Globus pallidus (tissue), 1 donor: ENCODE measurements at regions not wholly inside any gene's neighbourhood (a gene's known extent, or its start where the extent isn't known, plus 50 kb on each side); places are given as distances from the start of the nearest gene placed in this dataset.
"Not testable (repeated sequence)": the region's sequence is repeated elsewhere in the genome, so short reads cannot be mapped to it uniquely, and the experiment has no call there.

ENCODE experiments used
- DNase-seq: peaks from one replicate; pipeline ENCODE4 v3.0.0-alpha.2; 2015; ENCODE audit warnings: low spot score

DNA sequence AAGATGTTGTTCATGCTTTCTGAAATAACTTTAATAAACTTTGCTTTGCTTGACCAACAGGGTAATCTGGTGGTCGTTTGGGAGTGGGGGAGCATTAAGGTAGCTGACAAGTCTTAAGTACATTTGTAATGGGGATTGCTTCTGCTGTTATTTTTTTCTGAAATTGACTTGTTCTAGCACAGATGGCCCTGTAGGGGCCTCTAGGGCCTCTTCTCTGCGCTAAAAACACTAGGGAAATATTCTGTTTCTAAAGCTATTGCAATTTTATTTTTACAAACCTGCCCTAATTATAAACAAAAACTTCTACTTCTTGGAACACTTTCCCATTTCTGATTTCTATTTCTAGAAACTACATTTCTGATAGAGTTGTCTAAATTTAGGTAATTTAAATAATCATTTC is 191.3 kb upstream of the KCNJ3 start:
- DNase-seq, result no peak

DNA sequence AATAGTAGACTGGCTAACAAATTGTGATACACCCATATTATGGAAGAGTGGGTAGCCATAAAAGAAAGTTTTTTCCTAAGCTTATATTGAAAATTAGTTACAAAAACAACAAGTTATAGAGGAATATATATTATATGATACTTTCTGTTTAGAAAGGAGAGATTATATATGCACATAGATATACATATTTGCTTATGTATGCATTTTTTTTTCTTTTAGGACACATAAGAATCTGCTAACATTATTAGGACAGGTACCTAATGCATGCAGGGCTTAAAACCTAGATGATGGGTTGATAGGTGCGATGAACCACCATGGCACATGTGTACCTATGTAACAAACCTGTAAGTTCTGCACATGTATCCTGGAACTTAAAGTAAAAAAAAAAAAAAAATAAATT is 179.6 kb upstream of the KCNJ3 start:
- no peak for DNase-seq

DNA sequence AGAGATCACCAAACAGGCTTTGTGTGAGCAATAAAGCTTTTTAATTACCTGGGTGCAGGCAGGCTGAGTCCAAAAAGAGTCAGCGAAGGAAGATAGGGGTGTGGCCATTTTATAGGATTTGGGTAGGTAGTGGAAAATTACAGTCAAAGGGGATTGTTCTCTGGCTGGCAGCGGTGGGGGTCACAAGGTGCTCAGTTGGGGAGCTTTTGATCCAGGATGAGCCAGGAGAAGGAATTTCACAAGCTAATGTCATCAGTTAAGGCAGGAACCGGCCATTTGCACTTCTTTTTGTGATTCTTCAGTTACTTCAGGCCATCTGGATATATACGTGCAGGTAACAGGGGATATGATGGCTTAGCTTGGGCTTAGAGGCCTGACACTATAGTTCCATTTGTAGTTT is 177.5 kb upstream of the KCNJ3 start:
- not testable (repeated sequence) for DNase-seq

DNA sequence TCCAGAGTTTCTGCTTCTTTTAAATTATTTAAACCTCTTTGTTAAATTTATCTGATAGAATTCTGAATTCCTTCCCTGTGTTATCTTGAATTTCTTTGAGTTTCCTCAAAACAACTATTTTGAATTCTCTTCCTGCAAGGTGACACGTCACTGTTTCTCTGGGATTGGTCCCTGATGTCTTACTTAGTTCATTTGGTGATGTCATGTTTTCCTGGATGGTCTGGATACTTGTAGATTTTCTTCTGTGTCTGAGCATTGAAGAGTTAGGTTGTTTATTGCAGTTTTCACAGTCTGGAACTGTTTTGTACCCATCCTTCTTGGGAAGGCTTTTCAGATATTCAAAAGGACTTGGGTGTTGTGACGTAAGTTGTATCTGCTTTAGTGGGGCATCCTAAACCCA is 172.3 kb upstream of the KCNJ3 start:
- no peak for DNase-seq

DNA sequence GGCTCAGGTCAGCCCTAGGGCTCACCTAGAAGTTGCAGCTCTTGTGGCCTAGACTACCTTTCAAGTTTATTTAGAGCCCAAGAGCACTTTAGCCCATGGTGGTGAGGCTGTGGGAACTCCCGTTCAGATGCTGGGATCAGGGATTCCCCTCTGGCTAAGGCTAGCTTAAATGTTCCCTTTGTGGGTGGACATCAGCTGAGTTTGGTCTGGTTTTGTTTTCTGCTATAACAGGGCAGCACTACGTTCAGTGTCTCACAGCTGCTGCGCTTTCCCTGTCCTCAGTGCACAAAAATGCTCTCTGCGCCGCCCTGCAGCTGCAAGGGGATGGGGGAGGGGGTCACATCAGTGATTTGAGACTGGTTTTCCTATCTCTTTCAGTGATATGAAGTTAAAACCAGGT is 170.5 kb upstream of the KCNJ3 start:
- no peak for DNase-seq

DNA sequence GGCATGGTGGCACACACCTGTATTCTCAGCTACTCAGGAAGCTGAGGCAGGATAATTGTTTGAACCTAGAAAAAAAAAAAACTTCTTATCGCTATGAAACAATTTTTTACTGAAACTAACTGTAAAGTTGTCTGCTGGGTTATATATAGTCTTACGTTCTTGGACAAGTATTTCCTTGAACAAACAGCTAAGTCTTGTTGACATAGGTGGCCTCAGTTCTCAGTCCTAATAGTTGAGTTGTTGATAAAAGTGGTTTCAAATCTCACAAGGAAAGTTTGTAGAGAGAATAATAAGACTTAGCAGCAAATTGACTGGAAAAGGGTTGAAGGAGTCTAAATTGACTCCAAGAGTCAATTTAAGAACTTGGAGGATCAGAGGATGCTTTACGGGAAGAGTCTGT is 166.5 kb upstream of the KCNJ3 start:
- no peak for DNase-seq

DNA sequence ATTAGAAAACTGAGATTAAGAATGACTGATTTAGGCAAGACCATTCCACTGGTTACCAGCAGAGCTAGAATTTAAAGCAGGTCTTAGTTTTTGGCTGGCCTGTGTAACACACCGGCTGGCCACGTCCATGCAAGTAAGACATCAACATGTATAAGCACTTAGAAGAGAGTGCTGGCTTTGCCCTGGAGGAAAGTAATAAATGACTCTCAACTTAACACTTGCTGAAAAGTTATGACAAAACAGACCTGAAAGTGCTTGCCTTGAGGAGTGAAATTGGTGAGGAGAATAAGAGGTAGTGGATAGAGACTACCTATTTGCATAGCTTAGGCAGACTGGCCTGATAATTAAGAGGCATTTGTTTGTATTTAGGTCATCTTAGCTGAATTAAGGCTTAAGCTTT is 165.7 kb upstream of the KCNJ3 start:
- DNase-seq, result no peak

DNA sequence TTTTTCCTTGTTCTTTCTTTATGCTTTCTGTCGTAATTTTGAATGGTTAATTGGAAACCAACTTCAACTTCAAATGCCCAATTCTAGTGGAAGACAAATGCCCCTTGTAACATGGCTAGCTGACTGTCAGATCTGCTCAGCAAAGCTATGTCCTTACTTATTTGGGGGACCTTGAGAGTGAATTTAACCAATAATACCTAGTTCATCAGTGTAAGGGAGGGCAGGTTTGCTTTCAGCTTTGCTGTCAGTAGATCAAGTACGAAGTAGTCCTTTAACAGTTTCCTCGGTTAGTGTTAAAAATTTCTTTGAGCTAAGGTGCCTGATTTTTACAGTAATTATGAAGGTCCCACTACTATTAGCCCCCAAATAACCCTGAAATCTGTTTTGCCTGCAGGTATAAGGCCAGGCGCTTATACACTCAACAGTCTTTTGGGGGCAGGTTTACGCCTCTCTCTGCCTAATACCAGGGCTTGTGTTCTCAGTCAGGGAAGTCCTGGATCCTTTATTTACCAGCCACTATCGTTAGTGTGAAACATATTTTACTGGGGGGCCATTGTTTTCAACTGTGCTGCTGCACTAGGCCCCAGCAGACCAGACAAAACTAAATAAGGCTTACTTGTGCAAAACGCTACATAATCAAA is 165.1 kb upstream of the KCNJ3 start:
- no peak for DNase-seq

DNA sequence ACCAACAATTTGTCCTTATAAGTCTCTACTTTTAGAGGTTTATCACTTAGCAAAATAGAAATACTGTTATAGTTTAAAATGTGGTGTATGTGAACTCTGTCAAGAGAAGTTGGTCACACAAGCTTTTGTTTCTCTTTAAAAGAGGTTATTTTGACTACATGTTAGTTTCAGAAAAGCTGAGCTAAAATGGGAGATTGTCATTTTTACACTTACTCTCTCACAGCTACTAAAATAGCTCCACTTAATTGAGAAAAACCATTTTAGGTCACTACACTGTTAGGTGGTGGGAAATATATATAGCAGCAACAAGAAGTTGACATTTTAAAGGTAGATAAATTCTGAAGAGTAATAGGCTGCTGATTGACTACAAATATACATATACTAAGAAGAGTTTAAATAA is 161.5 kb upstream of the KCNJ3 start:
- DNase-seq, result no peak

DNA sequence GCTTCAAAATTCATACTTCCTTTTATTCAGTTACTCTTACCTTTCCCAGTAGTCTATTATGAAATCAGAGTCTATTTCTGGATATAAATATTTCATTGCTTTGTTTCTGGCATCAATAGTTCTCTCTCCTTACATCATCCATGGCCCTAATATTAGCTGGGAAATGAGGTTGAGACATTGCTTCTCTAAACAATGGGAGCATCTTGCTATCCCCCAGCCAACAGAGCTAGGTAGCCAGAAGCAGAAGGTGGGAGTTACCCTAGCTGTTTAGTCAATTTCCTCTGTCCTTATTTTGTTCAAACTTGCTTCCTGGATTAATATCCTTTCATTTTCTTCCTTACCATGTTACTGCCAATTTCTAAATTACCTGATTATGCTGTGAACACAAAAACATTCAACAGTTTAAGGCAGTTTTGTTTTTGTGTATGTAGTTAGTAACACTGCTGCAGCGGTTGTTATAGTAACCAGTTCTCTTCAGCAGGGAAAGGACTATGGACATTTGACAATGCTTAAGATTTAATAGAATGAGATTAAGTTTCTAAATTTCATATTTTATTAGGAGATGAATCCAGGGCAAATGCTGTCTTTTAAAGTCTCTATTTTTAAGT is 160.5 kb upstream of the KCNJ3 start:
- no peak for DNase-seq

DNA sequence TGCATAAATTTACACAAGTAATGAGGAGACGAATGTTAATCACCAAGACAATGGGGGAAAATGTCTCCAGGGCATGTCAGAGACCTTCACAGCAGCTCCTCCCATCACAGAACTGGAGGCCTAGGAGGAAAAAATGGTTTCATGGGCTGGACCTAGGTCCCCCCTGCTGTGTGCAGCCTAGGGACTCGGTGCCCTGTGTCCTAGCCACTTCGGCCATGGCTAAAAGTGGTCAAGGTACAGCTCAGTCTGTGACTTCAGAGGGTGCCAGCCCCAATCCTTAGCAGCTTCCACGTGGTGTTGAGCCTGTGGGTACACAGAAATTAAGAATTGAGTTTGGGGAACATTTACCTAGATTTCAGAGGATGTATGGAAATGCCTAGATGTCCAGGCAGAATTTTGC is 152.2 kb upstream of the KCNJ3 start:
- no peak for DNase-seq

DNA sequence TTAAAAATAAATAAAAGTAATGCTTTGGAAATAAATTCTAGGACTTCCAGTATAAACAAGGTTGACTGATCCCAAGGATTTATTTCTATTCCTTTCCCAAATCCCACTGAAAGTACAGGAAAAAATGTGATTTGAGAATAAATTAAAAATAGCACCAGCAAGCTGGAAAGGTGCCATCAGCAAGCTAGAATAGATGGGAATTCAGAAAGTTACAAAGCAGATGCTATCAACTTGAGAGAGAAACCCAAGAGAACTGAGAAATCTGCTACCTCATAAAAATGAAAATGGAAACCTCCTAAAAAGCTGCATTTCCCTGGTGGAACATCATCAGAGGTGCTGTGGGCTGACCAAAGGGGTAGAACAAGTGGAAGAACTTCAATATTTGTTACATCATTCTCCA is 148.6 kb upstream of the KCNJ3 start:
- no peak for DNase-seq

DNA sequence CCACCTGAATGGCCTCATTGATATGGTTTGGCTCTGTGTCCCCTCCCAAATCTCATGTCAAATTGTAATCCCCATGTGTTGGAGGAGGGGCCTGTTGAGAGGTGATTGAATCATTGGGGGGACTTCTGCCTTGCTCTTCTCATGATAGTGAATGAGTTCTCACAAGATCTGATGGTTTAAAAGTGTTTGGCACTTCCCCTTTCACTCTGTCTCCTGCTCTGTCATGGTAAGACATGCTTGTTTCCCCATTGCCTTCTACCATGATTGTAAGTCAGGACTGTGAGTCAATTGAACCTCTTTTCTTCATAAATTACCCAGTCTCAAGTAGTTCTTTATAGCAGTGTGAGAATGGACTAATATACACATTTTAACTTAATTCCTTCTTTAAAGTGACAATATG is 146.8 kb upstream of the KCNJ3 start:
- DNase-seq, result no peak

DNA sequence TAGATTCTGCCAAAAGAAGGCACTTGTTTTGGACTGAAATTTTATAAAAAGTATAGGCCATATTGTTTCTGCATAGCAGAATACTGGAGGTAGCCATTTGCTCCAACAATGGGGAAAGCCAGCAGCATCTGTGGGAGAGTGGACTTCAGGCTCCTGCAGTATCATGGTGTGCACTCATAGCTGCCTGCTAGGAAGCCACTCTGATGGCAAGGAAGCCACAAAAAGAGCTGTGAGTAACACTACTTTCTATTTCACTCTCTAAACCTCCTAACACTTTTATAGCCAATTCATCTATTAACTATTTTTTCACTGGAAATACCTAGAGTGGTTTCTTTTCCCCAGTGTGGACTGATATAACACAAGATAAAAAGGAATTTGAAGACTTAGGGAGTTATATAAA is 144.4 kb upstream of the KCNJ3 start:
- no peak for DNase-seq

DNA sequence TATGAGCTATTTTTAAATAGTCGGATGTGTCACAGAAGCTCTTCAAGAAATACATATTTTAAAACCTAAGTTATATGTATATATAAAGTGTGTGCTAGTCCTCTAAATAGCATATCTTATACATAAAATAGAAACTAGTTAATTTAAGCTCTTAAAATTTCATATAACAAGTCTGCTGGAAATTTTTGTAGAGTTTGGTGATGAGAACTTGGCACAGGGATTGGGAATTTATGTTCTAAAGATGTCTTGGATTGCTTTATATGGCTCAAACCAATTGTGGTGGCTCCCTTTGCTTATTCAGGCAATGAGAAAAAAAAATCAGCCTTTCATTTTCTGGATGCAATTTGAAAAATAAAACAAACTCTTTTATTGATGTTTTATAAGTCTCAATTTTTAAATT is 142.8 kb upstream of the KCNJ3 start:
- no peak for DNase-seq

DNA sequence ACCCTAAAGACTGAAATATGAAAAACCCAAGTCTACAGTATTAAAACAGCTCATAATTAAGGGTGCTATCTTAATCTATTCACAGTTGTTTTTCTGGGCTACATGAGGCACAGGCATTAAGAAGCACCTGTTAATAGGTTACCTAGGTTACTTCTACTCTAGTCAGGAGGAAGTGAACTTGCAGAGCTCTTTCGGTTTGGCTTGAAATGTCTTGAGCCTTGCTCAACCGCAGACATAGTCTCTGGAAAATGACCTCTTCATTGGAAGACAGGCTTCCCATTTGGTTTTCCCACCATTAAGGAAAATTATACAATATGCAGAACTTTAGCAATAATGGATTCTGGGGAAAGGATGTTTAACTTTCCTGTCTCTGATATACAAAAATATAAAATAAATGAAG is 142.3 kb upstream of the KCNJ3 start:
- DNase-seq, result no peak

DNA sequence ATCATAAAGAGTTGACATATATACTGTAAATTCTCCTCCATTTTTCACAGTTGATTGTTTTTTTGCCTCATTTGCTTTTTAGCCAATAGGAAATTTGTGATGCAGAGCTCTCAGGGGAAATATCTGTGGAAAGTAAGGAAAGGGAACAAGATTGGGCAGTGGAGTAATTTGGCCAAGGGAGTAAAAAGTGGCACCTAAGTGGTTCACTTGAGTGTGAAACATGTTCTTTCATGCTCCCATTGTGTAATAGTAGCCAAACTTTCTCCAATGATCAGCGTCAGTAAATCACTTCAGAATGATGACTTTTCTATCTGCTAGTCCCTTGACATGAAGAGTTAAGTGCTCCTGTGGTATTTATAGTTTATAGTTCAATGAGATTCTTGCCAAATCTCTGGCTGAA is 141.9 kb upstream of the KCNJ3 start:
- no peak for DNase-seq

DNA sequence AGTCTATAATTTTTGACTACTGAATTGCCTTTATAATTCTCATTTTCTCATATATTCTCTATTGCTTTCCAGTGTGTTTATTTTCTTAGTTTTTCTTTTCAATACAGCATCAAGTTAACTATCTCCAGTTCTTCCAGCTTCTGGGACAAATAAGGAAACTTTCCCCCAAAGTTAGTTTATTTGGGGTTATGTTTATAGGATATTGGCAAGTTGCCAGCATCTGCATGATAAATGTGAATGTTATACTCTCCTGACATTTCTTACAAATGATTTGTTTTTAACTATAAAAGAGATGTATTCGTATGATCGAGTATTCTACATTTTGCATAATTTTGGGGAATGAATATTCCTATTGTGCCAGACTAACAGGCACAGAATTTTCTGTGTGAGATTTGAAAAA is 140.6 kb upstream of the KCNJ3 start:
- DNase-seq, result no peak

DNA sequence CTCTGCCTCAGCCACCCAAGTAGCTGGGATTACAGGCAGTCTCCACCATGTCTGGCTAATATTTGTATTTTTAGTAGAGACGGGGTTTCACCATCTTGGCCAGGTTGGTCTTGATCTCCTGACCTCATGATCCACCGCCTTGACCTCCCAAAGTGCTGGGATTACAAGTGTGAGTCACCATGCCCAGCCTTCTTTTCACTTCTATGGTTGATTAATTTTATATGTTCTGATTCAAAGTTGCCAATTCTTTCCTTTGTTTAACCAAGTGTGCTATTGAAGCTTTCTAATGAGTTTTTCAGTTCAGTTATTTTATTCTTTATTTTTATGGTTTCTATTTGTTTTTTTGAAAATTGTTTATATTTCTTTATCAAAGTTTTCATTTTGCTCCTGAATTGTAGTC is 133.1 kb upstream of the KCNJ3 start:
- no peak for DNase-seq

DNA sequence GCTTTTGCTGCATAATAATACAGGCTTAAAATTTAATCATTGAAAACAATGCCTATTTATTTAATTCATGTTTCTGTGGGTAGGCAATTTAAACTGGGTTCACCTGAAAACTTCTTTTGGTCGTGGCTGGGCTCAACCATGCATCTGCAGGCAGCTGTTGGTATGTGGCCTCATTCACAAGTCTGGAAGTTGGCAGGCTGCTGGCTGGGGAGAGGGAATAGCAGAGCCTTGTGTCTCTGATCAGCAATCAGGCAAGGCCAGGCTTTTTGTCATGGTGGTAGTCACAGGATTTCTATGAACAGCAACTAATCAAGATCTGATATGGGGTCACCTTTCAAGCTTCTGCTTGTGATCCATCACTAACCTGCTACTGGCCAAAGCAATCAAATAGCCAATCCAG is 130.1 kb upstream of the KCNJ3 start:
- DNase-seq, result no peak

DNA sequence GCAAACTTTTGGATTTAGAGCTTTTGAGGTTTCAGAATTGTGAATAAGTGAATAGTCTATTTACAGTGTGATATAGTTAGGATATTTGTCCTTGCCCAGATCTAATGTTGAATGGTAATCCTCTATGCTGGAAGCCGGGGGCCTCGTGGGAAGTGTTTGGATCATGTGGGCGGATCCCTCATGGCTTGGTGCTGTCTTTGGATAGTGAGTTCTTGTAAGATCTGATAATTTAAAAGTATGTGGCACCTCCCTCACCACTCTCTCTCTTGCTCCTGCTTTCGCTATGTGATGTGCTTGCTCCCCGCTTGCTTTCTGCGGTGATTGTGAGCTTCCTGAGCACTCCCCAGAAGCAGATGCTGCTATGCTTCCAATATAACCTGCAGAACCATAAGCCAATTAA is 128.0 kb upstream of the KCNJ3 start:
- no peak for DNase-seq

DNA sequence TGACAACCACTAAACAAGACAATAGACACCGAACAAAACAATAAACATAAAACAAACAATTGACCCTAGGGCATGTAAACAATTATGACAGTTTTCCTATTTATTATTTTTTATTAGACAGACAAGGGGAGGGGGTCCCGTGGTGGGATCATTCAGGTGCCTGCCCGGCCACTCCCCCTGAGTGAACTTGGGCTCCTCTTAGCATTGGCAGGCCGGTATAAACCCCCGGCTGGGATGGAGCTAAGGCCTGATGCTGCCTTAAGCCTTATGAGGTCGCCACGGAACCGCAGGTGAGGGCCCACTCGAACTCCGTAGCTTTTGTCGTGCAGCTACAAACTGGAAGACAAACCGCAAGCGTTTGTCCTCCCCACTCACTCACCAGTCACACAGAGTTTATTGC is 121.8 kb upstream of the KCNJ3 start:
- not testable (repeated sequence) for DNase-seq

DNA sequence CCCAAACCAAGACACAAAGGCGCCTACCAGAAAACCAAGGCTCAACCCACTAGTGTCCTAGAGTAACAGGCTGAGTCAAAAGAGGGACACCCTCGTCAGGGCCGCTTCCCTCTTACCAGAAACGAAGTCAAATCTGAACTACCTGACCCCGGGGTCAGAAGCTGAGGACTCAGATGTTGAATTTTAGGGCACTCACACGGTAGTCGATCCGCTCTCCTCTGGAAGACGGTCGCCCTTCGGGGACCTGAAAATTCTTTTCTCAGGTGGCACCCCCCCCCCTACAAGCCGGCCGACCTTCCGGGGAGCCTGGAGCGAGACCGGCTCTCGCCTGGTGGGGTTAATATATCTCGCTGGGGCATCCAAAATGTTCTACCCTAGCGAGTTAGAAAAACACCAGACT is 121.1 kb upstream of the KCNJ3 start:
- DNase-seq, result no peak

DNA sequence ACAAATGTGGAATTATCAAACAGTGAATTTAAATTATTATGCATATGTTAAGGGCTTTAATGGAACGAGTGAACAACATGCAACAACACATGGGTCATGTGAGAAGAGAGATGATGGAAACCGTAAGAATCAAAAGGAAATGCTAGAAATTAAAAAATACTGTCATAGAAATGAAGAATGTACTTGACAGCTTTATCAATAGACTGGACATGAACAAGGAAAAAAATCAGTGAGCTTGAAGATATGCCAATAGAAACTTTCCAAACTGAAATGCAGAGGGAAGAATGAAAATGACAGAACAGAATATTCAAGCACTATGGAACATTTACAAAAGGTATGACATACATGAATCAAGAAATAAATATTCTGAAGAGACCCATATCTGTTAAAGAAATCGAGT is 117.7 kb upstream of the KCNJ3 start:
- DNase-seq, result no peak

DNA sequence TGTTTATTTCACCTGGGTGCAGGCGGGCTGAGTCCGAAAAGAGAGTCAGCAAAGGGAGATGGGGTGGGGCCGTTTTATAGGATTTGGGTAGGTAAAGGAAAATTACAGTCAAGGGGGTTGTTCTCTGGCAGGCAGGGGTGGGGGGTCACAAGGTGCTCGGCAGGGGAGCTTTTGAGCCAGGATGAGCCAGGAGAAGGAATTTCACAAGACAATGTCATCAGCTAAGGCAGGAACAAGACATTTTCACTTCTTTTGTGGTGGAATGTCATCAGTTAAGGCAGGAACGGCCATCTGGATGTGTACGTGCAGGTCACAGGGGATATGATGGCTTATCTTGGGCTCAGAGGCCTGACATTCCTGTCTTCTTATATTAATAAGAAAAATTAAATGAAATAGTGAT is 115.8 kb upstream of the KCNJ3 start:
- not testable (repeated sequence) for DNase-seq
